ENCODE measurements at regions not wholly inside any gene's neighbourhood (a gene's known extent, or its start where the extent isn't known, plus 50 kb on each side); places are given as distances from the start of the nearest gene placed in this dataset.

DNA sequence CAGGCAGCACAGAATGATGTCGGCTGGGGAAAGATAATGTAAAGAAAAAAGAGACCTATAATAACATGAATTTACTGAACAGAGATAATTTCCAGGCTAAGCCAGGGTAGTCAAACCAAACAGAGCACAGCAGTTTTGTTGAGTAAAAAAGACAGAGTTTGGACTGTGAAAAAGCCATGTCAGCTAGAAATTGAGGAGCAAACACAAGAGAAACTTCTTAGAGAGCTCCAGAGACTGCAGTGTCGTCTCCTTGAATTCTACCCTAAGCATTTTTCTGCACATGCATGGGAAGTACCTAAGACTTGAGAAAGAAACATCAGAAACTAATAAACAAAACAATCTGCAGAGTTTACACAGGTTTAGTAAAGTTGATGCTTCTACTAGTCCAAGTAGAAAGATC lies 1098.8 kb upstream of the CDH8 start:
- TF ChIP-seq POLR2AphosphoS5 (IDR thresholded peaks at IDR 0.05; ENCODE audit: low read depth, low read length), result no peak
- TF ChIP-seq, protein P1, sequence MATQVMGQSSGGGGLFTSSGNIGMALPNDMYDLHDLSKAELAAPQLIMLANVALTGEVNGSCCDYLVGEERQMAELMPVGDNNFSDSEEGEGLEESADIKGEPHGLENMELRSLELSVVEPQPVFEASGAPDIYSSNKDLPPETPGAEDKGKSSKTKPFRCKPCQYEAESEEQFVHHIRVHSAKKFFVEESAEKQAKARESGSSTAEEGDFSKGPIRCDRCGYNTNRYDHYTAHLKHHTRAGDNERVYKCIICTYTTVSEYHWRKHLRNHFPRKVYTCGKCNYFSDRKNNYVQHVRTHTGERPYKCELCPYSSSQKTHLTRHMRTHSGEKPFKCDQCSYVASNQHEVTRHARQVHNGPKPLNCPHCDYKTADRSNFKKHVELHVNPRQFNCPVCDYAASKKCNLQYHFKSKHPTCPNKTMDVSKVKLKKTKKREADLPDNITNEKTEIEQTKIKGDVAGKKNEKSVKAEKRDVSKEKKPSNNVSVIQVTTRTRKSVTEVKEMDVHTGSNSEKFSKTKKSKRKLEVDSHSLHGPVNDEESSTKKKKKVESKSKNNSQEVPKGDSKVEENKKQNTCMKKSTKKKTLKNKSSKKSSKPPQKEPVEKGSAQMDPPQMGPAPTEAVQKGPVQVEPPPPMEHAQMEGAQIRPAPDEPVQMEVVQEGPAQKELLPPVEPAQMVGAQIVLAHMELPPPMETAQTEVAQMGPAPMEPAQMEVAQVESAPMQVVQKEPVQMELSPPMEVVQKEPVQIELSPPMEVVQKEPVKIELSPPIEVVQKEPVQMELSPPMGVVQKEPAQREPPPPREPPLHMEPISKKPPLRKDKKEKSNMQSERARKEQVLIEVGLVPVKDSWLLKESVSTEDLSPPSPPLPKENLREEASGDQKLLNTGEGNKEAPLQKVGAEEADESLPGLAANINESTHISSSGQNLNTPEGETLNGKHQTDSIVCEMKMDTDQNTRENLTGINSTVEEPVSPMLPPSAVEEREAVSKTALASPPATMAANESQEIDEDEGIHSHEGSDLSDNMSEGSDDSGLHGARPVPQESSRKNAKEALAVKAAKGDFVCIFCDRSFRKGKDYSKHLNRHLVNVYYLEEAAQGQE (IDR thresholded peaks at IDR 0.05; ENCODE audit: insufficient read depth in 1 of 2, low read depth in 2 of 2, low read length in 2 of 2), result no peak

Measured in PFSK-1 (cell line).